ENCODE measurements at regions not wholly inside any gene's neighbourhood (a gene's known extent, or its start where the extent isn't known, plus 50 kb on each side); places are given as distances from the start of the nearest gene placed in this dataset.

GRCh38 chr6:168737014-168737413 is 296.0 kb downstream of the SMOC2 start:
- intact Hi-C loops (cut with micrococcal nuclease), result no loop called here
- Mint-ChIP-seq H3K27ac (no peak overlapping the region), H3K27me3 (ENCODE audit: low read depth) (no peaks in the 10 kb centered on the region), H3K36me3 (ENCODE audit: low read depth) (no peaks in the 10 kb centered on the region), H3K9me3 (peaks cover 7% of the 10 kb centered on the region), H3K4me1 (ENCODE audit: low read depth) (no peaks in the 10 kb centered on the region), H3K4me3 (ENCODE audit: low read depth) (no peak overlapping the region)
- DNase-seq (ENCODE audit: low spot score), result no peak

GRCh38 chr6:168736039-168736438 is 295.1 kb downstream of the SMOC2 start:
- intact Hi-C loops (cut with micrococcal nuclease), result no loop called here
- Mint-ChIP-seq H3K36me3 (ENCODE audit: low read depth) (no peaks in the 10 kb centered on the region), H3K9me3 (peaks cover 7% of the 10 kb centered on the region), H3K4me1 (ENCODE audit: low read depth) (no peaks in the 10 kb centered on the region), H3K27me3 (ENCODE audit: low read depth) (no peaks in the 10 kb centered on the region), H3K27ac (no peak overlapping the region), H3K4me3 (ENCODE audit: low read depth) (no peak overlapping the region)
- DNase-seq (ENCODE audit: low spot score), result no peak

- intact Hi-C loops (cut with micrococcal nuclease), result no loop called here
- H3K36me3 Mint-ChIP-seq (ENCODE audit: low read depth), result no peaks in the 10 kb centered on the region
- H3K27ac Mint-ChIP-seq, result no peak overlapping the region
- H3K4me1 Mint-ChIP-seq (ENCODE audit: low read depth), result no peaks in the 10 kb centered on the region
- DNase-seq (ENCODE audit: low spot score), result no peak
- H3K4me3 Mint-ChIP-seq (ENCODE audit: low read depth), result no peak overlapping the region
- H3K9me3 Mint-ChIP-seq, result peaks cover 7% of the 10 kb centered on the region
- H3K27me3 Mint-ChIP-seq (ENCODE audit: low read depth), result no peaks in the 10 kb centered on the region
Observed at GRCh38 chr6:168735268-168735949, 294.4 kb downstream of the SMOC2 start.

GRCh38 chr6:168734523-168734922 is 293.5 kb downstream of the SMOC2 start:
- Mint-ChIP-seq H3K4me1 (ENCODE audit: low read depth) (no peaks in the 10 kb centered on the region), H3K36me3 (ENCODE audit: low read depth) (no peaks in the 10 kb centered on the region), H3K4me3 (ENCODE audit: low read depth) (no peak overlapping the region), H3K27me3 (ENCODE audit: low read depth) (no peaks in the 10 kb centered on the region), H3K9me3 (peaks cover 7% of the 10 kb centered on the region), H3K27ac (no peak overlapping the region)
- DNase-seq (ENCODE audit: low spot score), result no peak
- intact Hi-C loops (cut with micrococcal nuclease), result no loop called here

- no peaks in the 10 kb centered on the region for H3K36me3 Mint-ChIP-seq (ENCODE audit: low read depth)
- no peak overlapping the region for H3K4me3 Mint-ChIP-seq (ENCODE audit: low read depth)
- H3K27ac Mint-ChIP-seq, result no peak overlapping the region
- no peaks in the 10 kb centered on the region for H3K4me1 Mint-ChIP-seq (ENCODE audit: low read depth)
- peaks cover 7% of the 10 kb centered on the region for H3K9me3 Mint-ChIP-seq
- intact Hi-C loops (cut with micrococcal nuclease), result no loop called here
- no peak for DNase-seq (ENCODE audit: low spot score)
- no peaks in the 10 kb centered on the region for H3K27me3 Mint-ChIP-seq (ENCODE audit: low read depth)
Observed at GRCh38 chr6:168732676-168733075, 291.7 kb downstream of the SMOC2 start.

- no peaks in the 10 kb centered on the region for H3K4me1 Mint-ChIP-seq (ENCODE audit: low read depth)
- H3K27me3 Mint-ChIP-seq (ENCODE audit: low read depth), result no peaks in the 10 kb centered on the region
- intact Hi-C loops (cut with micrococcal nuclease), result no loop called here
- DNase-seq (ENCODE audit: low spot score), result no peak
- H3K36me3 Mint-ChIP-seq (ENCODE audit: low read depth), result no peaks in the 10 kb centered on the region
- no peak overlapping the region for H3K4me3 Mint-ChIP-seq (ENCODE audit: low read depth)
- H3K9me3 Mint-ChIP-seq, result no peaks in the 10 kb centered on the region
- no peak overlapping the region for H3K27ac Mint-ChIP-seq
Observed at GRCh38 chr6:168730931-168731716, 290.1 kb downstream of the SMOC2 start.

- Mint-ChIP-seq H3K4me3 (ENCODE audit: low read depth) (no peak overlapping the region), H3K9me3 (peaks cover 3% of the 10 kb centered on the region), H3K36me3 (ENCODE audit: low read depth) (no peaks in the 10 kb centered on the region), H3K27me3 (ENCODE audit: low read depth) (no peaks in the 10 kb centered on the region), H3K4me1 (ENCODE audit: low read depth) (no peaks in the 10 kb centered on the region), H3K27ac (no peak overlapping the region)
- intact Hi-C loops (cut with micrococcal nuclease), result no loop called here
- DNase-seq (ENCODE audit: low spot score), result no peak
Observed at GRCh38 chr6:168728056-168728455, 287.1 kb downstream of the SMOC2 start.

GRCh38 chr6:168726312-168726856 is 285.4 kb downstream of the SMOC2 start:
- H3K36me3 Mint-ChIP-seq (ENCODE audit: low read depth), result no peaks in the 10 kb centered on the region

GRCh38 chr6:168725802-168726201 is 284.8 kb downstream of the SMOC2 start:
- Mint-ChIP-seq H3K36me3 (ENCODE audit: low read depth) (no peaks in the 10 kb centered on the region), H3K9me3 (peaks cover 3% of the 10 kb centered on the region), H3K4me3 (ENCODE audit: low read depth) (no peak overlapping the region), H3K27ac (no peak overlapping the region), H3K4me1 (ENCODE audit: low read depth) (no peaks in the 10 kb centered on the region), H3K27me3 (ENCODE audit: low read depth) (no peaks in the 10 kb centered on the region)
- intact Hi-C loops (cut with micrococcal nuclease), result no loop called here
- DNase-seq (ENCODE audit: low spot score), result no peak

More at GRCh38 chr6:168726312-168726856, 285.4 kb downstream of the SMOC2 start:
- H3K9me3 Mint-ChIP-seq, result peaks cover 3% of the 10 kb centered on the region
- H3K27me3 Mint-ChIP-seq (ENCODE audit: low read depth), result no peaks in the 10 kb centered on the region
- DNase-seq (ENCODE audit: low spot score), result no peak
- intact Hi-C loops (cut with micrococcal nuclease), result no loop called here
- no peaks in the 10 kb centered on the region for H3K4me1 Mint-ChIP-seq (ENCODE audit: low read depth)
- H3K4me3 Mint-ChIP-seq (ENCODE audit: low read depth), result no peak overlapping the region
- H3K27ac Mint-ChIP-seq, result no peak overlapping the region

GRCh38 chr6:168724669-168725570 is 283.9 kb downstream of the SMOC2 start:
- H3K27me3 Mint-ChIP-seq (ENCODE audit: low read depth), result no peaks in the 10 kb centered on the region
- H3K4me3 Mint-ChIP-seq (ENCODE audit: low read depth), result no peak overlapping the region
- no peaks in the 10 kb centered on the region for H3K4me1 Mint-ChIP-seq (ENCODE audit: low read depth)
- peaks cover 3% of the 10 kb centered on the region for H3K9me3 Mint-ChIP-seq
- no peaks in the 10 kb centered on the region for H3K36me3 Mint-ChIP-seq (ENCODE audit: low read depth)
- intact Hi-C loops (cut with micrococcal nuclease), result no loop called here
- DNase-seq (ENCODE audit: low spot score), result no peak
- H3K27ac Mint-ChIP-seq, result no peak overlapping the region

- H3K27ac Mint-ChIP-seq, result no peak overlapping the region
- intact Hi-C loops (cut with micrococcal nuclease), result no loop called here
- no peaks in the 10 kb centered on the region for H3K4me1 Mint-ChIP-seq (ENCODE audit: low read depth)
- peaks cover 3% of the 10 kb centered on the region for H3K9me3 Mint-ChIP-seq
- no peak overlapping the region for H3K4me3 Mint-ChIP-seq (ENCODE audit: low read depth)
- H3K27me3 Mint-ChIP-seq (ENCODE audit: low read depth), result no peaks in the 10 kb centered on the region
- DNase-seq (ENCODE audit: low spot score), result no peak
- no peaks in the 10 kb centered on the region for H3K36me3 Mint-ChIP-seq (ENCODE audit: low read depth)
Observed at GRCh38 chr6:168724033-168724432, 283.0 kb downstream of the SMOC2 start.

- H3K4me1 Mint-ChIP-seq (ENCODE audit: low read depth), result no peaks in the 10 kb centered on the region
- H3K36me3 Mint-ChIP-seq (ENCODE audit: low read depth), result no peaks in the 10 kb centered on the region
- peaks cover 3% of the 10 kb centered on the region for H3K9me3 Mint-ChIP-seq
- H3K27ac Mint-ChIP-seq, result no peak overlapping the region
- no peak overlapping the region for H3K4me3 Mint-ChIP-seq (ENCODE audit: low read depth)
- H3K27me3 Mint-ChIP-seq (ENCODE audit: low read depth), result no peaks in the 10 kb centered on the region
- DNase-seq (ENCODE audit: low spot score), result no peak
- intact Hi-C loops (cut with micrococcal nuclease), result no loop called here
Observed at GRCh38 chr6:168722397-168722796, 281.4 kb downstream of the SMOC2 start.

Data from activated T-helper 2 cell treated with anti-CD3 and anti-CD28 coated beads, Interferon-gamma antibody, Interleukin-2, Interleukin-4, amounts not matched to agents 10 μg/mL and 5 μg/mL and 100 μg/mL, durations not matched to agents 14 hours and 24 hours and 36 hours (primary cell).